ENCODE measurements at regions not wholly inside any gene's neighbourhood (a gene's known extent, or its start where the extent isn't known, plus 50 kb on each side); places are given as distances from the start of the nearest gene placed in this dataset.
"Not testable (repeated sequence)": the region's sequence is repeated elsewhere in the genome, so short reads cannot be mapped to it uniquely, and the experiment has no call there.

- DNase-seq, result no peak
Measured at GRCh38 chr12:93081810-93082165, 152.7 kb upstream of the EEA1 start.

- no peak for DNase-seq
Measured at GRCh38 chr12:93085383-93086287, 156.5 kb upstream of the EEA1 start.

GRCh38 chr12:93086288-93086727 is 157.2 kb upstream of the EEA1 start:
- no peak for DNase-seq

GRCh38 chr12:93087840-93088610 is 158.9 kb upstream of the EEA1 start:
- DNase-seq, result no peak

- no peak for DNase-seq
Measured at GRCh38 chr12:93089805-93090569, 160.9 kb upstream of the EEA1 start.

GRCh38 chr12:93090731-93091172 is 161.7 kb upstream of the EEA1 start:
- no peak for DNase-seq

GRCh38 chr12:93091886-93092648 is 163.0 kb upstream of the EEA1 start:
- DNase-seq, result peak; percentile 38 to 81

- no peak for DNase-seq
Measured at GRCh38 chr12:93092649-93092945, 163.5 kb upstream of the EEA1 start.

- DNase-seq, result no peak
Measured at GRCh38 chr12:93093243-93093642, 164.1 kb upstream of the EEA1 start.

GRCh38 chr12:93094222-93094621 is 165.1 kb upstream of the EEA1 start:
- not testable (repeated sequence) for DNase-seq

- DNase-seq, result no peak
Measured at GRCh38 chr12:93094988-93095737, 166.1 kb upstream of the EEA1 start.

GRCh38 chr12:93097417-93097816 is 168.3 kb upstream of the EEA1 start:
- no peak for DNase-seq

GRCh38 chr12:93098077-93098476 is 169.0 kb upstream of the EEA1 start:
- DNase-seq, result peak; percentile 38 to 52

- DNase-seq, result no peak
Measured at GRCh38 chr12:93099792-93100191, 170.7 kb upstream of the EEA1 start.

- DNase-seq, result no peak
Measured at GRCh38 chr12:93100610-93101009, 171.5 kb upstream of the EEA1 start.

GRCh38 chr12:93101367-93101766 is 172.3 kb upstream of the EEA1 start:
- DNase-seq, result no peak

- no peak for DNase-seq
Measured at GRCh38 chr12:93102312-93102711, 173.2 kb upstream of the EEA1 start.

GRCh38 chr12:93102744-93103143 is 173.6 kb upstream of the EEA1 start:
- DNase-seq, result no peak

GRCh38 chr12:93103154-93103553 is 174.1 kb upstream of the EEA1 start:
- DNase-seq, result no peak

- no peak for DNase-seq
Measured at GRCh38 chr12:93104535-93104934, 175.4 kb upstream of the EEA1 start.

GRCh38 chr12:93106910-93107309 is 177.8 kb upstream of the EEA1 start:
- no peak for DNase-seq
